ENCODE measurements at regions not wholly inside any gene's neighbourhood (a gene's known extent, or its start where the extent isn't known, plus 50 kb on each side); places are given as distances from the start of the nearest gene placed in this dataset.

DNA sequence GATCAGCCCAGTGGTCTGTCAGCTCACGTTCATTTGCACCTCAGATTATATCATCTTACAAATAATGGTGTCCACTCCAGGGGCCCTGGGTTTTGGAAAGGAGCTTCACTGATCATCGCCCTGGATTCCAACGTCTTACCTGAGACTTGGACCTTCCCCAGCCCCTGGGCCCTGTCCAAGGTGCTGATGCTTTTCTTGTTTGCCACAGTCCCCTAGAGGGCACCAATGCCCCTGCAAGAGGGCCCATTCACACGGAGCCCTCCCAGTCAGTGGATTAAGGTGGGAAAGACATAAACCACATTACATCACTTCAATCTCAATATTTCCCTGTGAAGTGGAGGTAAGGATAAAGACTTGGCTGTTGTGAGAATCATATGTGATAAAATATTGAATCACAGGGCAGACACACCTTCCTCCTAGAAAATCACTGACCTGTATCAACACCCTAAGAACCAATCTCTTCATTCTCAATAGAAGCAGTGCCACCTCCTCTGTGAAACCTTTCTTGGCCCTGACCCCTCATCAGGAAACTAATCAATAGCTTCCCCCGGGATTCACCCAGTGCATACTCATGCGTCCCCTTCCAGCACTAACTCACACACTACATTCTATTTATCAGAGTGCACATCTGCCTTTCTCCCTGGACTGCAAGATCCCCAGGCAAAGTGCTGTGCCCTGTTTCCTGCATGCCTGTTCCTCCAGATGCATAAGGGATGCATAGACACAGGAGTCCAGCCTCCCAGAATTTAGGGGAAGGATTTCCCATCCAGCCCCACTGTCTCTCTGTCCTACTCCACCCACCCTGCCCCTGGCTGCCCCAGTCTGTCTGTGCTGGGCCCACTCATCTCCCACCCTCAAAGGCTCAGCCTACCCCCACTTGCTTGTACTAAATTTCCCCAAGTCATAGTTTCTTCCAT, 167.0 kb downstream of the BUD13 start:
- TF ChIP-seq POLR2AphosphoS5 (IDR thresholded peaks at IDR 0.05; ENCODE audit: low read depth, low read length) = no peak
- TF ChIP-seq, protein P1, sequence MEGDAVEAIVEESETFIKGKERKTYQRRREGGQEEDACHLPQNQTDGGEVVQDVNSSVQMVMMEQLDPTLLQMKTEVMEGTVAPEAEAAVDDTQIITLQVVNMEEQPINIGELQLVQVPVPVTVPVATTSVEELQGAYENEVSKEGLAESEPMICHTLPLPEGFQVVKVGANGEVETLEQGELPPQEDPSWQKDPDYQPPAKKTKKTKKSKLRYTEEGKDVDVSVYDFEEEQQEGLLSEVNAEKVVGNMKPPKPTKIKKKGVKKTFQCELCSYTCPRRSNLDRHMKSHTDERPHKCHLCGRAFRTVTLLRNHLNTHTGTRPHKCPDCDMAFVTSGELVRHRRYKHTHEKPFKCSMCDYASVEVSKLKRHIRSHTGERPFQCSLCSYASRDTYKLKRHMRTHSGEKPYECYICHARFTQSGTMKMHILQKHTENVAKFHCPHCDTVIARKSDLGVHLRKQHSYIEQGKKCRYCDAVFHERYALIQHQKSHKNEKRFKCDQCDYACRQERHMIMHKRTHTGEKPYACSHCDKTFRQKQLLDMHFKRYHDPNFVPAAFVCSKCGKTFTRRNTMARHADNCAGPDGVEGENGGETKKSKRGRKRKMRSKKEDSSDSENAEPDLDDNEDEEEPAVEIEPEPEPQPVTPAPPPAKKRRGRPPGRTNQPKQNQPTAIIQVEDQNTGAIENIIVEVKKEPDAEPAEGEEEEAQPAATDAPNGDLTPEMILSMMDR (IDR thresholded peaks at IDR 0.05) = no peak; the same call in 1 of the 2 replicates
